MM.1S (cell line): ENCODE measurements at regions not wholly inside any gene's neighbourhood (a gene's known extent, or its start where the extent isn't known, plus 50 kb on each side); places are given as distances from the start of the nearest gene placed in this dataset.

Experiments used
- DNase-seq: peaks from one replicate; pipeline ENCODE4 v3.0.0-alpha.2; 2015
- H2AFZ ChIP-seq: fragments of 300-600 bp; sonication (generic); 2 replicates; pipeline ENCODE4 v1.6.0; 2016; ENCODE audit warnings: antibody characterized with exemption, low read length
- H3F3A ChIP-seq: fragments of 300-600 bp; sonication (generic); 2 replicates; pipeline ENCODE4 v1.6.1; 2016; ENCODE audit warnings: mild to moderate bottlenecking, antibody characterized with exemption, low read length, moderate library complexity, mixed read lengths; ENCODE audit not compliant: insufficient read depth
- H3K27ac ChIP-seq: fragments of 300-600 bp; sonication (generic); 2 replicates; pipeline ENCODE4 v1.5.1; 2016; ENCODE audit warnings: mild to moderate bottlenecking, low read length
- H3K27me3 ChIP-seq: fragments of 300-600 bp; sonication (generic); replicated peaks from 2 replicates; pipeline ENCODE4 v1.6.0; 2016; ENCODE audit warnings: low read length; ENCODE audit not compliant: insufficient read depth
- H3K36me3 ChIP-seq: fragments of 300-600 bp; sonication (generic); replicated peaks from 2 replicates; pipeline ENCODE4 v1.6.1; 2016; ENCODE audit warnings: mild to moderate bottlenecking, low read length, mixed read lengths; ENCODE audit not compliant: insufficient read depth
- H3K4me1 ChIP-seq: fragments of 300-600 bp; sonication (generic); 2 replicates; pipeline ENCODE4 v1.6.1; 2016; ENCODE audit warnings: low read length, mixed read lengths
- H3K4me2 ChIP-seq: fragments of 300-600 bp; sonication (generic); 2 replicates; pipeline ENCODE4 v1.6.0; 2016; ENCODE audit warnings: low read depth, low read length
- H3K4me3 ChIP-seq: fragments of 300-600 bp; sonication (generic); 2 replicates; pipeline ENCODE4 v1.5.1; 2016; ENCODE audit warnings: low read length, mixed read lengths
- H3K79me2 ChIP-seq: fragments of 300-600 bp; sonication (generic); 2 replicates; pipeline ENCODE4 v1.6.1; 2016; ENCODE audit warnings: mixed run types, low read length, mixed read lengths
- H3K9ac ChIP-seq: fragments of 300-600 bp; sonication (generic); 2 replicates; pipeline ENCODE4 v1.6.1; 2016; ENCODE audit warnings: low read length, mixed read lengths
- H3K9me2 ChIP-seq: fragments of 300-600 bp; sonication (generic); replicated peaks from 2 replicates; pipeline ENCODE4 v1.6.1; 2016; ENCODE audit warnings: mild to moderate bottlenecking, low read length, mixed read lengths; ENCODE audit not compliant: insufficient read depth
- H3K9me3 ChIP-seq: fragments of 300-600 bp; sonication (generic); replicated peaks from 2 replicates; pipeline ENCODE4 v1.6.1; 2016; ENCODE audit warnings: mild to moderate bottlenecking, low read length, mixed read lengths; ENCODE audit not compliant: insufficient read depth
- H4K20me1 ChIP-seq: fragments of 300-600 bp; sonication (generic); 2 replicates; pipeline ENCODE4 v1.6.1; 2016; ENCODE audit warnings: mild to moderate bottlenecking, low read length, moderate library complexity, mixed read lengths; ENCODE audit not compliant: insufficient read depth
- EZH2 ChIP-seq: fragments of 300-600 bp; sonication (generic); optimal IDR thresholded peaks from 2 replicates; pipeline ENCODE3; 2017; ENCODE audit warnings: low read depth, mild to moderate bottlenecking, antibody characterized with exemption, low read length, mixed read lengths
- EZH2phosphoT487 ChIP-seq: fragments of 300-600 bp; sonication (generic); IDR thresholded peaks from 2 replicates; pipeline ENCODE4 v1.6.1; 2018; ENCODE audit warnings: antibody characterized with exemption, low read length
- TF ChIP-seq, protein P1 (sequence below): fragments of 300-600 bp; sonication (generic); IDR thresholded peaks from 2 replicates; pipeline ENCODE4 v1.5.1; 2016; ENCODE audit warnings: antibody characterized with exemption, low read length, mixed read lengths

DNA sequence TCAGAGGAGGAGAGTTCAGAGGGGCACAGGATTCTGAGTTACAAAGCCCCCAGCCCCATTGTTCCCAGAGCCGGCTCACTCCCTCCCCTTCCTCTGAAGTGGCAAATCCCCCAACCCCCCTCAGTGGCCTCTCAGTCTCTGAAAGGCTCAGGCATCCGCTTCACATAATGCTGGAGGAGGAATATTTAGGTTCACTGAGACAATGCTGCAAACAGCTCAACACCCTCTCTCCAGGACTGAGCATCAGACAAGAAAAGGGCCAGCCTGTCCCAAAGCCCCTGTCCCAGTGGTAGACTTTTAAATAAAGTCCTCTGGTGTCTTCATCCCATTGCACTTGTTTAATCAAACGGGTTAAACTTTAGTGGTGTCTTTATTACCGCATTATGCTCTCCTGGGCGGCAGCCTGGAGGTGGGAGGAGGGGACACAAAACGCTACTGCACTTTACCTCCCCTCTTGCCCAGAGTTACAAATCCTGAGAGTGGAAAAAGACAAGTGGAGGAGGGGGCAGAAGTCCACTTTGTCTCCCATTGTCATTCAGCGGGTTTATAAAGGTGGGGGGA is 257.9 kb downstream of the FGFR2 start:
- DNase-seq = no peak
- no peaks in the 10 kb centered on the region for H3K9me2 ChIP-seq
- TF ChIP-seq, protein P1, sequence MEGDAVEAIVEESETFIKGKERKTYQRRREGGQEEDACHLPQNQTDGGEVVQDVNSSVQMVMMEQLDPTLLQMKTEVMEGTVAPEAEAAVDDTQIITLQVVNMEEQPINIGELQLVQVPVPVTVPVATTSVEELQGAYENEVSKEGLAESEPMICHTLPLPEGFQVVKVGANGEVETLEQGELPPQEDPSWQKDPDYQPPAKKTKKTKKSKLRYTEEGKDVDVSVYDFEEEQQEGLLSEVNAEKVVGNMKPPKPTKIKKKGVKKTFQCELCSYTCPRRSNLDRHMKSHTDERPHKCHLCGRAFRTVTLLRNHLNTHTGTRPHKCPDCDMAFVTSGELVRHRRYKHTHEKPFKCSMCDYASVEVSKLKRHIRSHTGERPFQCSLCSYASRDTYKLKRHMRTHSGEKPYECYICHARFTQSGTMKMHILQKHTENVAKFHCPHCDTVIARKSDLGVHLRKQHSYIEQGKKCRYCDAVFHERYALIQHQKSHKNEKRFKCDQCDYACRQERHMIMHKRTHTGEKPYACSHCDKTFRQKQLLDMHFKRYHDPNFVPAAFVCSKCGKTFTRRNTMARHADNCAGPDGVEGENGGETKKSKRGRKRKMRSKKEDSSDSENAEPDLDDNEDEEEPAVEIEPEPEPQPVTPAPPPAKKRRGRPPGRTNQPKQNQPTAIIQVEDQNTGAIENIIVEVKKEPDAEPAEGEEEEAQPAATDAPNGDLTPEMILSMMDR = no peak
- no peak for TF ChIP-seq EZH2phosphoT487
- no peak for TF ChIP-seq EZH2
- H3K27me3 ChIP-seq = no peaks in the 10 kb centered on the region
- no peaks in the 10 kb centered on the region for H3K9me3 ChIP-seq
- no peak overlapping the region for H3K4me3 ChIP-seq
- no peak overlapping the region for H3K9ac ChIP-seq
- no peak overlapping the region for H3K27ac ChIP-seq
- H3K36me3 ChIP-seq = no peaks in the 10 kb centered on the region
- no peaks in the 10 kb centered on the region for H3F3A ChIP-seq
- no peaks in the 10 kb centered on the region for H3K4me1 ChIP-seq
- no peak overlapping the region for H3K4me2 ChIP-seq
- H2AFZ ChIP-seq = no peak overlapping the region
- H4K20me1 ChIP-seq = no peaks in the 10 kb centered on the region
- H3K79me2 ChIP-seq = no peaks in the 10 kb centered on the region

DNA sequence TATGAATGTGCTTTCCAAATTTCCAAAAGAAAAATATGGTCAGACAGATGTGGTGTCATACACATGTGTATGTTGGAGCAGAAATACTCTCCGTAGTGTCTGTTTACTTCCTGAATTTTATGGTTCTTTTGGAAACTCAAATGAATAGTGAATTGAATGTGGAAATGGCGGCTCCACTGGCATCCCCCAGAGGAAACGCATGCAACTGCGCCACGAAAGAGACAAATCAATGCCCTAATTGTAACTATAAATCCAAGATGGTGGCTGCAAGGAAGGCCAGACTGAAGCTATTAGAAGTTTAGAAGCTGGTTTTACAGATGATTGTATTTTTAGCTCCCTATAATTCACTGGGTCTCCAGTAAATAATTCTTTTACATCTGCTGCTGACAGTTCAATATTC is 246.7 kb downstream of the FGFR2 start:
- Histone ChIP-seq H3K4me1 (no peaks in the 10 kb centered on the region), H3F3A (no peaks in the 10 kb centered on the region), H3K36me3 (no peaks in the 10 kb centered on the region), H3K4me2 (no peak overlapping the region), H3K9me2 (no peaks in the 10 kb centered on the region), H3K27ac (no peak overlapping the region), H3K9ac (no peak overlapping the region), H3K4me3 (no peak overlapping the region), H4K20me1 (no peaks in the 10 kb centered on the region), H2AFZ (no peak overlapping the region), H3K27me3 (no peaks in the 10 kb centered on the region), H3K9me3 (no peaks in the 10 kb centered on the region), H3K79me2 (no peaks in the 10 kb centered on the region)
- TF ChIP-seq EZH2phosphoT487 (no peak), EZH2 (no peak)
- no peak for DNase-seq

DNA sequence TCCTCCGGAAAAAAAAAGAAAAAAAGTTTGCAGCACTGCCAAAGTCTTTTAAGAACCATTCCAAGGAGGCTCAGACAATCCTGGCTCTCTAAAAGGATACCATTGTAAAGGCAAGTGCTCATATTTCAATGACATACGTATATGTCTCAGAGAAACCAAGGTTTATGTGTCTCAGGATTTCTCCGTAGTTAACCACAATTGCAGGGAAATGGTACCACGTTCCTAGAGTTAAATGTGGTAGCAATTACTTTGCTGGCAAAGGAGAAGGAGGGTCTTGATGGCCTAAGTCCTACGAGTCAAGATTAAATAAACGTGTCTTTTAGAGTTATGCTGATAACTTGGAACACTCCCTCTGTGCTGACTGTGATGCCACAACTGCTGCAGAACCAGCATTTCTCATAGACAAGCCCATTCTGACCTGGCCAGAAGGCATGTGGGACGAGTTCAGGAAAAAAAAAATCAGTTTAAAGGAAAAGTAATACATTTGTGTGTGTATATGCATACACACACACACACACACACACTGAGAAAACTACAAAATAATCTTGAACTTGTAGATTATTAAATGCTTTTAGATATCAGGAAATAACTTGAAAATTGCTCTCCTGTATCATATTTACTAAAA is 245.9 kb downstream of the FGFR2 start:
- DNase-seq = no peak
- no peaks in the 10 kb centered on the region for H4K20me1 ChIP-seq
- H3K4me3 ChIP-seq = no peak overlapping the region
- TF ChIP-seq, protein P1 = no peak
- no peak for TF ChIP-seq EZH2phosphoT487
- no peak for TF ChIP-seq EZH2
- no peak overlapping the region for H3K9ac ChIP-seq
- H3K9me2 ChIP-seq = no peaks in the 10 kb centered on the region
- H3K79me2 ChIP-seq = no peaks in the 10 kb centered on the region
- H2AFZ ChIP-seq = no peak overlapping the region
- no peaks in the 10 kb centered on the region for H3K36me3 ChIP-seq
- no peak overlapping the region for H3K27ac ChIP-seq
- no peak overlapping the region for H3K4me2 ChIP-seq
- H3F3A ChIP-seq = no peaks in the 10 kb centered on the region
- H3K4me1 ChIP-seq = no peaks in the 10 kb centered on the region
- H3K27me3 ChIP-seq = no peaks in the 10 kb centered on the region
- no peaks in the 10 kb centered on the region for H3K9me3 ChIP-seq

DNA sequence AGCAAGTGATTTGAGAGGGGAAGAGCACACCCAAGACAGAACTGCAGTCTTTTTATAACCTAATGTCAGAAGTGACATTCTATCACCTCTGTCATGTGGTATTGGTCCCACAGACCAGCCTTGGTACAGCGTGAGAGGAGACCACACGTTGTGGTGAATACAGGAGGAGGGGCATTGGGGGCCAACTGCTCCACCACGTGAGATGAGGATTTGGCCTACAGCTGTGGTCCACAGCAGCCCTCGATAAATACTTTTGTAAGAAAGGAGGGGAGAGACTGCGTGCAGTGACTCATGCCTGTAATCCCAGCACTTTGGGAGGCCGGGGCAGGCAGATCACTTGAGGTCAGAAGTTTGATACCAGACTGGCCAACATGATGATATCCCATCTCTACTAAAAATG is 243.1 kb downstream of the FGFR2 start:
- no peaks in the 10 kb centered on the region for H3K27me3 ChIP-seq
- no peaks in the 10 kb centered on the region for H4K20me1 ChIP-seq
- H3K4me1 ChIP-seq = no peaks in the 10 kb centered on the region
- H3K79me2 ChIP-seq = no peaks in the 10 kb centered on the region
- TF ChIP-seq, protein P1 = no peak
- TF ChIP-seq EZH2phosphoT487 = no peak
- no peak for TF ChIP-seq EZH2
- no peaks in the 10 kb centered on the region for H3K36me3 ChIP-seq
- H2AFZ ChIP-seq = no peak overlapping the region
- H3K4me3 ChIP-seq = no peak overlapping the region
- H3K9me3 ChIP-seq = no peaks in the 10 kb centered on the region
- no peak overlapping the region for H3K4me2 ChIP-seq
- H3F3A ChIP-seq = no peaks in the 10 kb centered on the region
- no peak overlapping the region for H3K9ac ChIP-seq
- DNase-seq = no peak
- H3K9me2 ChIP-seq = no peaks in the 10 kb centered on the region
- H3K27ac ChIP-seq = no peak overlapping the region
